ENCODE measurements at regions not wholly inside any gene's neighbourhood (a gene's known extent, or its start where the extent isn't known, plus 50 kb on each side); places are given as distances from the start of the nearest gene placed in this dataset.

DNA sequence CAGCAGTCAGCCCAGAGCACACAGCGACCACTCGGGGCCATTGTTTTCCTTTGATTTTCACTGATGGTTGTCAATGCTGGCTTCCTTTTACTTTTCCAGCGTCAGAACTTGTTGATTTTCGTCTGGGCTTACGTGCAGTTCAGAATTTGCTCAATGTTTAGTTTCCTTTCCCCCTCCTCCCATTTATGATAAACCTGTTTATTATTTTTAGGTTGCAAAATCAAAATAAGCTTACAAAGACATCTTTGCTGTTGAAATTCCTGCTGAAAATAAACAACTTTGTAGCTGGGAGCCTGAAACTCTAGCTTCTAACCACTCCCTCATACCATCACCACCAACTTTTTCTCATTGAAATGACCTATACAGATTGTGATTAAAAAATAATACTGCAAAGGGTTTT is 83.1 kb upstream of the LYZL1 start:
- WGBS, 2 donors = 28 to 53% methylated on average over 5 of the region's 5 CpGs
- Histone ChIP-seq H3K27me3 (no peaks in the 10 kb centered on the region), H3K9me3 (peaks cover 0 to 5% (median 0%) of the 10 kb centered on the region in 3 donors), H3K4me1 (no peaks in the 10 kb centered on the region), H3K4me3 (no peak overlapping the region), H3K36me3 (replicated peaks in 1 of 2; ENCODE audit: insufficient read depth in 1 of 2, low read depth in 2 of 2) (no peaks in the 10 kb centered on the region), H3K27ac (no peak overlapping the region)
- no peak for DNase-seq
- intact Hi-C loops (cut with DNase I) = no loop called here
- ATAC-seq = no peak
- TF ChIP-seq, protein P1, sequence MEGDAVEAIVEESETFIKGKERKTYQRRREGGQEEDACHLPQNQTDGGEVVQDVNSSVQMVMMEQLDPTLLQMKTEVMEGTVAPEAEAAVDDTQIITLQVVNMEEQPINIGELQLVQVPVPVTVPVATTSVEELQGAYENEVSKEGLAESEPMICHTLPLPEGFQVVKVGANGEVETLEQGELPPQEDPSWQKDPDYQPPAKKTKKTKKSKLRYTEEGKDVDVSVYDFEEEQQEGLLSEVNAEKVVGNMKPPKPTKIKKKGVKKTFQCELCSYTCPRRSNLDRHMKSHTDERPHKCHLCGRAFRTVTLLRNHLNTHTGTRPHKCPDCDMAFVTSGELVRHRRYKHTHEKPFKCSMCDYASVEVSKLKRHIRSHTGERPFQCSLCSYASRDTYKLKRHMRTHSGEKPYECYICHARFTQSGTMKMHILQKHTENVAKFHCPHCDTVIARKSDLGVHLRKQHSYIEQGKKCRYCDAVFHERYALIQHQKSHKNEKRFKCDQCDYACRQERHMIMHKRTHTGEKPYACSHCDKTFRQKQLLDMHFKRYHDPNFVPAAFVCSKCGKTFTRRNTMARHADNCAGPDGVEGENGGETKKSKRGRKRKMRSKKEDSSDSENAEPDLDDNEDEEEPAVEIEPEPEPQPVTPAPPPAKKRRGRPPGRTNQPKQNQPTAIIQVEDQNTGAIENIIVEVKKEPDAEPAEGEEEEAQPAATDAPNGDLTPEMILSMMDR (IDR thresholded peaks at IDR 0.05) = no peak
- TF ChIP-seq POLR2A (IDR thresholded peaks at IDR 0.05) = no peak

DNA sequence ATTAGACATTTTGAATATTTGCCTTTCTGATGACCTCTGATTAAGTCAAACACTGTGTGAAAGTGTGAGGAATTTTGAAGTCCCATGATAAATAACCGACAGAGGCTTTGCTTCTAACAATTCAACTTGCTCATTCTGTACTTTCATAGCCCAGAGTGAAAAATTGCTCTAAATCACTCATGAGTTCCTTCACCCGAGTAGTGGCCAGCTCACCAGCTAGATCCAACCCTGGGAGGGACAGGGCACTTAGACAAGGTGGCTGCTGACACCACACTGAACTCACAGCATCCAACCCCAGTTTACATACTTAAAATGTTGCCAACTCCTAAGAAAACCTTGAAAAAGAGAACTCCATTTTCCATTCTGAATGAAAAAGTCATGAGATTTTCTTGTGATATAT is 80.0 kb upstream of the LYZL1 start:
- Histone ChIP-seq H3K9me3 (peaks cover 0 to 5% (median 0%) of the 10 kb centered on the region in 3 donors), H3K4me1 (no peaks in the 10 kb centered on the region), H3K27me3 (no peaks in the 10 kb centered on the region), H3K27ac (no peak overlapping the region), H3K4me3 (no peak overlapping the region), H3K36me3 (replicated peaks in 1 of 2; ENCODE audit: insufficient read depth in 1 of 2, low read depth in 2 of 2) (no peaks in the 10 kb centered on the region)
- intact Hi-C loops (cut with DNase I) = no loop called here
- TF ChIP-seq, protein P1 (IDR thresholded peaks at IDR 0.05) = no peak
- TF ChIP-seq POLR2A (IDR thresholded peaks at IDR 0.05) = no peak
- WGBS, 2 donors = 24 to 26% methylated on average over 2 of the region's 2 CpGs
- no peak for ATAC-seq
- no peak for DNase-seq

DNA sequence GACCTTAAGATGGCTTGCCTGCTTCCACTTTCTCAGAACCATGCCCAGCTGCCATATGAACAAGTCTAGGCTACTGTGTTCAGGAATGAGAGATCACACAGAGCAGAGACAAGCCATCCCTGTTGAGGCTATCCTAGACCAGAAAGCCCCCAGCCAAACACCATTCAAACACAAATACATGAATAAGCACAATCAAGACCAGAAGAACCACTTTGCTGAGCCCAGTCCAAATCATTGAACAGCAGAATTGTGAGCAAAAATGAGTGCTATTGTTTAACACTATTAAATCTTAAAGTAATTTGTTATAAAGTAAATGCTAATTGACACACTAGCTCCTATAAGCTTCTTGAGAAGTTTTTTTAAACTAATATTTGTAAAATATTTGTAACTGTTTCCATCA is 79.0 kb upstream of the LYZL1 start:
- no peak overlapping the region for H3K27ac ChIP-seq
- H3K9me3 ChIP-seq = peaks cover 0 to 5% (median 0%) of the 10 kb centered on the region in 3 donors
- TF ChIP-seq POLR2A (IDR thresholded peaks at IDR 0.05) = no peak
- TF ChIP-seq, protein P1 (IDR thresholded peaks at IDR 0.05) = no peak
- intact Hi-C loops (cut with DNase I) = no loop called here
- H3K36me3 ChIP-seq (replicated peaks in 1 of 2; ENCODE audit: insufficient read depth in 1 of 2, low read depth in 2 of 2) = no peaks in the 10 kb centered on the region
- no peak for ATAC-seq
- H3K4me1 ChIP-seq = no peaks in the 10 kb centered on the region
- H3K27me3 ChIP-seq = no peaks in the 10 kb centered on the region
- no peak for DNase-seq
- no peak overlapping the region for H3K4me3 ChIP-seq

DNA sequence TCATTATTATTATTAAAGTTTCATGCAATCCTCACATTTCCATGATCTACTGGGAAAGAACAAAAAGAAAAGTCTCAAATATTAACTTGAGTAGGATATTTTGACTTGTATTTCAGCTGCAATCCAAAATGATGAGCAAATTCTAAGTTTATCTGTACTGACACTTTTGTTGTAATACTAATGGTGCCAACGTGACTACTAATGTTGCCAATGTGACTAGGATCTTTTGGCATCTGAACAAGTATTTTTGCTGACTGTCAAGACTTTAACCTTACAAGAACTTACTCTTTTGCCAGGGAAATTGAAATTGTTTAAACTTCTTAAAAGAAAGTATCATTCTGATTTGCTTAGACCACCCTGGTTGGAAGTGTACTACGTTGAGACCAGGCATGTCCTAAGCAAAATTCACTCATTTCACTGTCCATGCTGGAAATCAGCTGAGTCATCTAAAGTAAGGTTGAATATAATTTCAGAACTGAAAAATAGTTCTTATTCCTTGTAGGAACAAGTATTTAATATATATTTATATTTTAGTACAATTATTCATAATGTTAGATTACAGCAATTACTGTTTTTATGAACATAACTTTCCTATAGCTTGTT is 78.5 kb upstream of the LYZL1 start:
- no peak overlapping the region for H3K27ac ChIP-seq
- TF ChIP-seq, protein P1 (IDR thresholded peaks at IDR 0.05) = no peak
- TF ChIP-seq POLR2A (IDR thresholded peaks at IDR 0.05) = no peak
- peaks cover 0 to 5% (median 0%) of the 10 kb centered on the region in 3 donors for H3K9me3 ChIP-seq
- no peaks in the 10 kb centered on the region for H3K27me3 ChIP-seq
- intact Hi-C loops (cut with DNase I) = no loop called here
- WGBS, 2 donors = 63 to 64% methylated on average over 2 of the region's 2 CpGs
- no peak for ATAC-seq
- no peak for DNase-seq
- H3K4me3 ChIP-seq = no peak overlapping the region
- H3K4me1 ChIP-seq = no peaks in the 10 kb centered on the region
- no peaks in the 10 kb centered on the region for H3K36me3 ChIP-seq (replicated peaks in 1 of 2; ENCODE audit: insufficient read depth in 1 of 2, low read depth in 2 of 2)

DNA sequence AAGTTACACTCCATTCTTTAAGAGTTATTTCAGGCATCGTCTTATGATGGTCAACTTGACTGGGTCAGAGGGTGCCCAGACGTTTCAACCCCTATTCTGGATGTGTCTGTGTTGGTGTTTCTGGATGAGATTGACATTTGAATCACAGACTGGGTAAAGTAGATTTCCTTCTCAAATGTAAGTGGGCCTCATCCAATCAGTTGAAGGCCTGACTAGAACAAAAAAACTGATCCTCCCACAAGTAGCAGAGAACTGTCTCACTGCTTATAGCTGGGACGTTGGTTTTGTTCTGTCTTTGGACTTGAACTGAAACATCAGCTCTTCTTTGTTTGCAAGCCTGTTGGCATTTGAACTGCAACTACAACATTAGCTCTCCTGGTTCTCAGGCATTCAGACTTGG is 76.3 kb upstream of the LYZL1 start:
- ATAC-seq (no peak), DNase-seq (no peak)
- Histone ChIP-seq H3K4me3 (no peak overlapping the region), H3K27me3 (no peaks in the 10 kb centered on the region), H3K27ac (no peak overlapping the region), H3K4me1 (no peaks in the 10 kb centered on the region), H3K9me3 (peaks cover 0 to 5% (median 0%) of the 10 kb centered on the region in 3 donors), H3K36me3 (replicated peaks in 1 of 2; ENCODE audit: insufficient read depth in 1 of 2, low read depth in 2 of 2) (no peaks in the 10 kb centered on the region)
- intact Hi-C loops (cut with DNase I) = no loop called here
- no peak for TF ChIP-seq POLR2A (IDR thresholded peaks at IDR 0.05)
- TF ChIP-seq, protein P1 (IDR thresholded peaks at IDR 0.05) = no peak
- 38 to 55% methylated on average over 3 of the region's 3 CpGs for WGBS, 2 donors
